ENCODE measurements at regions not wholly inside any gene's neighbourhood (a gene's known extent, or its start where the extent isn't known, plus 50 kb on each side); places are given as distances from the start of the nearest gene placed in this dataset.

GRCh38 chr11:69545976-69546617 is 64.6 kb downstream of the LINC01488 start:
- Histone ChIP-seq H3K27ac (no peak overlapping the region), H3K4me3 (no peak overlapping the region)

DNA sequence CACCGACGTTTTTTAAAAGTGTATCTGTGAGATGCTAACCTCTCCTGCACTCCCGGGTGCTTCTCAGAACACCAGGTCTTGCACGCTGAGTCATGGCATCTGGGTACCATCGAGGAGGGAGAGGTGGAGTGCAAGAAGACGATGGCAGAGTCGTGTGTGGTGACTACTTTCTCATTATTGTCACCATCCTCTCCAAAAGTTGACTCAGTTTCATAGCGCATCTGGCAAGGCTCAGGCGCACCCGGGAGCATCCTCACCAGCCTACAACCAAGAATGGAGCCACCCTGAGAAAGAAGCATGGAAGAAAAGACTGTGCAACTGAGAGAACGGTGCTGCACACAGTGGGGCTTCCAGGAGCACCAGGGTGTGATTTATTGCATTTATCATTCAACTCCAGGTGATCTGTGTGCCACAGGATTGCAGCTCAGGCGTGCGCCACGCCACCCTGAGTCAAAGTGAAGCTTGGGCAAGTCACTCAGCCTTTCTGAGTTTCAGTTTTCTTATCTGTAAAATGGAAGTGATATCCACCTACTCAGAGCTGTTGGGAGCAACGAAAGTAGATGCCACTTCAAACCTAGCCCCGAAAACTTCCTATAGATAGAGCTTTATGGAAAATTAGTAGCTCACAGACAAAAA is 65.4 kb downstream of the LINC01488 start:
- H3K27ac ChIP-seq, result no peak overlapping the region
- H3K4me3 ChIP-seq, result no peak overlapping the region

- no peak overlapping the region for H3K4me3 ChIP-seq
- H3K27ac ChIP-seq, result no peak overlapping the region
Observed at GRCh38 chr11:69550846-69551245, 69.4 kb downstream of the LINC01488 start.

DNA sequence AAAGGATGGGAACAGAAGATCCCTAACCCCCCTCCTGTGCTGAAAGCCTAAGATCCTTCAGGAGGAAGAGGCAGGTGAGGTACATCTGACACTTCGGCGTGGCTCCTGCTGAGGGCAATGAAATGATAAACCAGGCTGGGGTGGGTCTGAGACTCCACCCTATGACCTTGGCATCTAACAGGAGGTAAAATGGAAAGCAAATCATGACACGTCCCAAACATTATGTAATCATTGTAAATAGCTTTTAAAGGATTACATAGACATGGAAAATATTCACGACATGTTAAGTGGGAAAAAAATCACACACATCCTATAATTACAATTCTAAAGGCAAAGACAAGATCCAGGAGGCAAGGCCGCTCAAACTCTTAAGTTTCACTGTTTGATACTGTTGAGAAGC is 70.5 kb downstream of the LINC01488 start:
- H3K4me3 ChIP-seq, result no peak overlapping the region
- peak overlapping the region in 13 of 21 experiments; percentile 5 to 83 (median 59) for H3K27ac ChIP-seq

DNA sequence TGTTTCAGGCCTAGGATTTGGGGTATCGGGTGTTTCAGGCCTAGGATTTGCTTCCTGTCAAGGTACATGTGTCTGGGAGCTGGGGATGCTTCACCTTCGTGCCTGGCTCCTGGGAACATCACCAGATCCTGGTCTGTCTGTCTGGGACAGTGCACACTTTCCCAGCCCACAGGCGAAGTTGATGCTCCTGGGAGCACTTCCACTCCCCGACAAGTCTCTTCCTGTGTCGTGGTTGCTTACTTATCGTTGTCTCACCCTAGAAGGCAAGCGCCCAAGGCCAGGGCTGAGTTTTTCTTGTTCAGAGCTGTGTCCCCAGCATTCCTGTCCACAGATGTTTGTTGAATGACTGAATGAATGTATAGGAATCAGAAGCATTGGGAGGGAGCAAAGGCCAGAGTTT is 71.5 kb downstream of the LINC01488 start:
- no peak overlapping the region for H3K4me3 ChIP-seq
- peak overlapping the region in 9 of 21 experiments; percentile 52 to 83 (median 71) for H3K27ac ChIP-seq

DNA sequence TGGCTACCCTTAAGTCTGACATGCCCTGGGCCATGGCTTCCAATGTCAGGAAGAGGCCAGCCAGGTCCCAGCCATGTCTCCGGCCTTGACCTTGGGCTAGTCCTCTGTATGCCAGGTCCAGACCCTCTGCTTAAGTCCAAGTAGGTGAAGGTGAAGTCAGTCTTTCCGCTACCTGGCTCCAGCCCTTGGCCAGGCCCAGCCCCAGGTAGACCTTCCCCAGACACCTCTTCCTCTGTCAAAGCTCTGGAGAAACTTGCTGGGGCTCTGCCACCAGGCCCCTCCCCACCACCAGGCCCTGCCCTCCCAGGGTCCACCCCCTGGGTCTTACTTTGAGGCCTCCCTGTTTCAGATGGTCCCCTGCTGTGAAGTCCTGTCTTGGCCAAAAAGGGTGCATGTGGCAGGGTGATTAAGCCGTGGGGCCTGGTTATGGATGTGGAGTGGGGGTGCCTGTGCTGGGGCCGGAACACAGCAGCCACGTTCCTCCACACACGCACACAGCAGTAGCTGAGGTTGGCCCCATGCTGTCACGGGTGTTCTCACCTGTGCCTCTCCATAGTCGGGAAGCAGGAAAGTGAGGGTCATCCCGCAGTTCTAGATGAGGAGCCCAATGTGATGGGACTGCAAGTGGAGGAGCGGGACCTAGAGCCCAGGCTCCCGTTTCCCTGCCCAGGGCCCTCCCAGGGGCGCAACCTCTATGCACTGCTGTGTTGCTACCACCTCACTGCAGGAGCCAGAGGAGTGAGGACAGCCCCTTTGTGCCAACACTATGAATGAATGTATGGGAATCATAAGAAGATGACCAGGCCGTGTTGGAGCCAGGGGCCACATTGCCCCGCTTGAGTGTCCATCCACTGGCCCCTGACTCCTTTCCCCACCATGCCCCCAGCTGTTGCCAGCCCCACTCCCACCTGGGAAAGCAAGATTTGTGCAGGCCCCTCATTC is 72.2 kb downstream of the LINC01488 start:
- H3K4me3 ChIP-seq, result no peak overlapping the region
- no peak overlapping the region for H3K27ac ChIP-seq

GRCh38 chr11:69554849-69555248 is 73.4 kb downstream of the LINC01488 start:
- Histone ChIP-seq H3K27ac (no peak overlapping the region), H3K4me3 (no peak overlapping the region)

DNA sequence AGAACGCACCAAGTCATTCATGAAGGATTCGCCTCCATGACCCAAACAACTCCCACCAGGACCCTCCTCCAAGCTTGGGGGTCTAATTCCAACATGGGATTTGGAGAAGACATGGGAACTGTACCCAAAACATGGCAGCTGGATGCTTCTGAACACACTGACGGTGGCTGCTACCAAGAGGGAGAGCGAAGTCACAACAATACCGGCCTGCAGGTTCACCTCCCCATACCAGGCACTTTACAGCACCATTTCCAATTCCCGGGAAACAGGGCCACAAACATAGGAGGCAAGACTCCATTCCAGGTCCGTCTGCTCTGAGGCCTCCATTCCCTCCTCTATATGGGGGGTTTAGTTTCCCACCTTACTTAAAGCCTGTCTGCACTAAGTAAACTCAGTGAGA is 75.8 kb downstream of the LINC01488 start:
- Histone ChIP-seq H3K27ac (no peak overlapping the region), H3K4me3 (no peak overlapping the region)

- no peak overlapping the region for H3K4me3 ChIP-seq
- no peak overlapping the region for H3K27ac ChIP-seq
Observed at GRCh38 chr11:69558519-69558941, 77.1 kb downstream of the LINC01488 start.

- Histone ChIP-seq H3K27ac (no peak overlapping the region), H3K4me3 (no peak overlapping the region)
Observed at GRCh38 chr11:69559181-69559580, 77.7 kb downstream of the LINC01488 start.

GRCh38 chr11:69560141-69560790 is 78.8 kb downstream of the LINC01488 start:
- Histone ChIP-seq H3K27ac (no peak overlapping the region), H3K4me3 (no peak overlapping the region)

GRCh38 chr11:69562302-69562701 is 78.7 kb upstream of the CCND1 start:
- no peak overlapping the region for H3K4me3 ChIP-seq
- no peak overlapping the region for H3K27ac ChIP-seq

DNA sequence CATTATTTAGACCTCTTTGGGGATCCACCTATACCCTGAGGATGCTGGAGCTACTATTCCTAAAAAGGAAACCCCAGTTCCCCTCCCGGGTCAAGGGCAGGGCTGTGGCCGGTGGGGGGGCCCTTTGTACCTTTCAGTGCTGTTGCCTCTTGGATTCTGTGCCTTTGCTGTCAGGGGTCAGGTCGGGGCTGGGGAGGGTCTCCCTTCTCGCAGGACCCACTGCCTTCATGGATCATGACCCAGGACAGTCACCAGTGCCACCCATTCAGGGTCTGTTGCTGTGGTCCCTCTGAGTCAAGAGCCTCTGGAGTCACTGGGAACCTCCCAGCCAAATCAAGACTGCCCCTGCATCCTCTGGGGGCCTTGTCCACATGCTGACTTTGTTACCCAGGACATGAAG is 78.1 kb upstream of the CCND1 start:
- Histone ChIP-seq H3K27ac (no peak overlapping the region), H3K4me3 (no peak overlapping the region)

DNA sequence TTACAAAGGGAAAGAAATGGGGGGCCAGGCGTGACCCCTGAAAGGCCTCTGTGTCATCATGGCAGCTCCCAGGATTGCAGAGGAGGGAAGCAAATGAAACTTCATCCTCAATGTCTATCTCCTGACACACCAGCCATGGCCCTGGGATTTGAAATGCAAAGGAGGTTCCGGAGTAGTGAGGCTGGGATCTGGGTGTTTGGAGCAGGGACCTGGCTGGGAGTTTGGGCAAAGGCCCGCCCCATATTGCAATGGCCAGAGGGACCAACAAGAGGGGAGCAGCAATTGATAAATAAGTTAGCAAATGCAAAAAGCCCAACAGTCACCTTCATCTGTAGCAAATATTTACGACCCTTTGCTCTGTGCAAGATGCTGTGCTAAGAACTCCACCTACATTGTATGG is 77.7 kb upstream of the CCND1 start:
- H3K27ac ChIP-seq, result no peak overlapping the region
- H3K4me3 ChIP-seq, result no peak overlapping the region

GRCh38 chr11:69563946-69564775 is 76.8 kb upstream of the CCND1 start:
- Histone ChIP-seq H3K4me3 (no peak overlapping the region), H3K27ac (no peak overlapping the region)

GRCh38 chr11:69566001-69566400 is 75.0 kb upstream of the CCND1 start:
- H3K27ac ChIP-seq, result no peak overlapping the region
- no peak overlapping the region for H3K4me3 ChIP-seq

- H3K27ac ChIP-seq, result no peak overlapping the region
- H3K4me3 ChIP-seq, result no peak overlapping the region
Observed at GRCh38 chr11:69567951-69568808, 72.8 kb upstream of the CCND1 start.

DNA sequence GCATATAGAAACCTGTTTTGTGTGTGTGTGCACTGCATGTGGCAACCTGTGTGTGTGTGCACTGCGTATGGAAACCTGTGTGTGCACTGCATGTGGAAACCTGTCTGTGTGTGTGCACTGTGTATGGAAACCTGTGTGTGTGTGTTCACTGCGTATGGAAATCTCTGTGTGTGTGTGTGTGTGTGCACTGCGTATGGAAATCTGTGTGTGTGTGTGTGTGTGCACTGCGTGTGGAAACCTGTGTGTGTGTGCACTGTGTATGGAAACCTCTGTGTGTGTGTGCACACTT is 72.2 kb upstream of the CCND1 start:
- no peak overlapping the region for H3K27ac ChIP-seq
- H3K4me3 ChIP-seq, result no peak overlapping the region

Data from skin epidermis (tissue), 12 donors.